Stimulated activated CD8-positive, alpha-beta memory T cell treated with anti-CD3 and anti-CD28 coated beads, Interleukin-12 subunit alpha, Interleukin-12 subunit beta, amount 100 ng/mL, for 24 hours (primary cell): ENCODE measurements at regions not wholly inside any gene's neighbourhood (a gene's known extent, or its start where the extent isn't known, plus 50 kb on each side); places are given as distances from the start of the nearest gene placed in this dataset.
"Not testable (repeated sequence)": the region's sequence is repeated elsewhere in the genome, so short reads cannot be mapped to it uniquely, and the experiment has no call there.

Source experiments
- DNase-seq: peaks from one replicate; pipeline ENCODE4 v3.0.0-alpha.2; 2020; ENCODE audit errors: extremely low read depth

DNA sequence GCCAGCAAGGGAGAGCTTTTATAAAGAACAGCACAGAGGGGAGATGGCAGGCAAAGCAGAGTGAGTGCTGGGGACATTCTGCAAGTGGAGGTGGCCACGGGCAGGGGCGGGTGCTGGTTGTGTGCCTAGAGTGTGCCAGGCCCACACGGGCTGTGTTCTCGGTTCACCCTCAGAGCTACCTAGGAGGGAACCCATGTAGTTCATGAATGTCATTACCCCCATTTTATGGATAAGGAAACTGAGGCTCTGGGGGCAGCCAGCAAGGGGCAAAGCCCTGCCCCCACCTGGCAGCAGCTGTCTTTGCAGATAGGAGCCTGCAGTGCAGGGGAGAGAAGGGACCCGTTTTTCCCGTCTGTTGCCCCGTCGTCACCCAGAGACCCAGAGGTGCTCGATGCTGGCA, 85.2 kb upstream of the NCOR2 start:
- no peak for DNase-seq

DNA sequence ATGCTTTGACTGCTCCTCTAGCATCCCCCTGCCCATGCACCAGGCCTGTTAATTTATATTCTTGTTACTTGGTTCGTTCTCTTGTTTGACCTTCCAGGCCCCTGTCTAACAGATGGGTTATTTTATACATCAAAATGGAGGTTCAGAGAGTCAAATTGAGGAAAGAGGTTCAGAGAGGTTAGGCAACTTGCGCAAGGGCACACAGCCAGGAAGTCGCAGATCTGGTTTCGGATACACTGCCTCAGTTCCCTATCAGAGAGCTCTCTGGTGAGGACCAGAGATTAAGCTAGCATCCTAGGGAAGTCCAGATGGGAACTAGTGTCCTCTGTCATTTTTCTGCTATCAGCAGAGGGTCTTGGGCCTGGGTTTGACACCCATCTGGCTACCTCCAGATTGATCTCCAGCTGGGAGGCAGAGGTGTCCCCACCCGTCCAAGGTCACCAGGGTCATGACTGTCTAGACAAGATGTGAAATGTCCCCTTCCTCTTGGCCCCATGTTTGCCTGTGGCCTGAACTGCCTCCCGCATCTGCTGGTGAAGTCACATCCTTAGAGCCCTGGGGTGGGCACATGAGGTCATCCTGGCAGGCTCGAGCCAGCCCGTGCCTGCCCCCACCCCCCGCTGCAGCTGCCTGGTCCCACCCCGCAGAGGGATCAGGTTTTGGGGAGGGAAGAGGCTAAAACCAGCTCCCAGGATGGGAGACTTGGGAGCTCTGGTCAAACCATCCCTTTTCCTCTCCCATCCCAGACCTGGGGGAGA, 84.3 kb upstream of the NCOR2 start:
- DNase-seq = no peak

DNA sequence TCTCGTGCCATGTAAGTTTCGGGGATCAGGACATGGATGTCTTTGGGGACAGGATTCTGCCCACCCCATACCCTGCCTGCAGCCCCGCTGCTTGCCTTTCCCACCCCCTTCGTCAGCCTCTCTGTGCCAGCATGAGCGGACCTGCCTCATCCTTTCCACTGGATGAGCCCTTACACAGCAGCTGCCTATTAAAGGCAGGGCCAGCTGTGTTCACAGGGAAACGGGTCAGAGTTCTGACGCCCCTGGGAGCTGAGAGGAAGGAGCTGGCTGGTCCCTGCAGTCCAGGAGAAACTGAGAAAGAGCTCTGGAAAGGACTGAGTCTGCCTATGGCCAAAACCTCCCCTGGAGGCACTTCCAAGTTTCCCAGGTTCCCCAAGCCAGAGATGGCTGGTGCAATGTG, 83.5 kb upstream of the NCOR2 start:
- no peak for DNase-seq

DNA sequence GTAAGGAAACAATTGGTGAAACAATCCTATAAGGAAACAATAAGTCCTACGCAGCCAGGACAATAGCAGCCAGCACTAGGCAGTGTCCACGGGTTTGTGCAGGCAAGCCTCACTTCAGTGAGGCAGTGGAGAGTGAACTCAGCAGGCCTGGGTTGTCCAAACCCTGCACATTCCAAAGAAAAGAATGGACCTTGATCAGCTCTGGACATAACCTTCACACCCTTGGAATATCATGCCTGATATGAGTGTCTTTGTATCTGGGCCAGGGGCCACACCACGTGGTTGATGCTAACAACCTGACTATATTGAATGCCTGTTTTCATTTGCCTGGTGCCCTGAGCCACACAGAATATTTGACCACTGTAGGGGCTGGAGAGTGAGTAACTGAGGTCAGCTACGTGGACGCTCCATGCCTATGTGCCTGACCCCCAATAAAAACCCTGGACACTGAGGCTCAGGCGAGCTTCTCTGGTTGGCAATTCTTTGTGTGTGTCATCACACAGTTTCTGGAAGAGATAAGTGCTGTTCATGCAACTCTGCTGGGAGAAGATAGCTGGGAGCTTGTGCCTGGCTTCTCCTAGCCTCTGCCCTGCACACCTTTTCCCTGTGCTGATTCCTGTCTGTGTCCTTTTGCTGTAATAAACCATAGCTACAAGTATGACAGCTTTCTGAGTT, 81.4 kb upstream of the NCOR2 start:
- no peak for DNase-seq

DNA sequence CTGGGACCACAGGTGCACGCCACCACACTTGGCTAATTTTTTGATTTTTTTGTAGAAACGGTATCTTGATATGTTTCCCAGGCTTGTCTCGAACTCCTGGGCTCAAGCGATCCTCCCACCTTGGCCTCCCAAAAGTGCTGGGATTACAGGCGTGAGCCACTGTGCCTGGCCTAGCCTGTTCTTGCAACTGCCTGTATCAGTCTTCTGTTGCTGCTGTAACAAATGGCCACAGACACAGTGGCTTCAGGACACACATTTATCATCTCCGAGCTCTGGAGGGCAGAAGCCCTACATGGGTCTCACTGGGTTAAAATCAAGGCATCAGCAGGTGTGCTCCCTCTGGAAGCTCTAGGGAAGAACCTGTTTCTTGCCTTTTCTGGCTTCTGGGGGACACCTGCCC, 79.9 kb upstream of the NCOR2 start:
- DNase-seq = no peak

DNA sequence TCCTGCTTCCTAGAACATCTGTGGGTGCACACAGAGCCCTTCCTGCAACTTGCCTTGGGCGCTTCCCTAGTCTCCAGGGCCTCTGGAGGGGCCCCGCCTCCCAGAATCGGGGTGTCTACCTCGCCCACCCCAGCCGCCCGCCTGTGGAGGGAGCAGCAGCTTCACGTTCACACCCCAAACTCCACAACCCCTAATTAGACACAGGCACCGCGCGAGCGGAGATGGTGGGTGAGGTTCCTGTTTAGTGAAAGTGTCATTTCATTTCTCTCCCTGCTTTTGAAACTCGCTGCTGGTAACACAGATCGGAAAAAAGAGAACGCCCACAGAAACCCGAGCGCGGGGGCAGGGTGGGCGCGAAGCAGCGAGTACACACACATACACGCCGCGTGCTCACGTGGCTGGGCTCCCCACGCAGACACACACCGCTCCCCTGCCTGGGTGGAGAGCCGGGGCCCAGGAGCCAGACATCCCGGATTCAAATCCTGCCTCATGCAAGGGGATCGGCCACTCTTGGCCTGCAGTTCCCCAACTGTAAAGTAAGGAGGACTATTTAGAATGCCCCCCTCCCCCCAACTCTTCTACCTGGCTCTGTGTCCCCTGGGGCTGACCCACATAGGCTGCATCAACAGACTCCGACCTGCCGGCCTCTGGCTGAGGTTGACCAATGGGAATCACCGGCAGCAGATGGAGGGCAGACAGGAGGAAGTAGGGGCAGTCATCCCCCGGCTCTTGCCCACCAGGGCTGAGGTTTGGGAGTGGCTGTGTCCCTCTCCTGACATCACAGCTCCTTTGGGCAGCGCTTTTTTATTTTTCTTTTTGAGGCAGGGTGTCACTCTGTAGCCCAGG, 79.2 kb upstream of the NCOR2 start:
- no peak for DNase-seq

DNA sequence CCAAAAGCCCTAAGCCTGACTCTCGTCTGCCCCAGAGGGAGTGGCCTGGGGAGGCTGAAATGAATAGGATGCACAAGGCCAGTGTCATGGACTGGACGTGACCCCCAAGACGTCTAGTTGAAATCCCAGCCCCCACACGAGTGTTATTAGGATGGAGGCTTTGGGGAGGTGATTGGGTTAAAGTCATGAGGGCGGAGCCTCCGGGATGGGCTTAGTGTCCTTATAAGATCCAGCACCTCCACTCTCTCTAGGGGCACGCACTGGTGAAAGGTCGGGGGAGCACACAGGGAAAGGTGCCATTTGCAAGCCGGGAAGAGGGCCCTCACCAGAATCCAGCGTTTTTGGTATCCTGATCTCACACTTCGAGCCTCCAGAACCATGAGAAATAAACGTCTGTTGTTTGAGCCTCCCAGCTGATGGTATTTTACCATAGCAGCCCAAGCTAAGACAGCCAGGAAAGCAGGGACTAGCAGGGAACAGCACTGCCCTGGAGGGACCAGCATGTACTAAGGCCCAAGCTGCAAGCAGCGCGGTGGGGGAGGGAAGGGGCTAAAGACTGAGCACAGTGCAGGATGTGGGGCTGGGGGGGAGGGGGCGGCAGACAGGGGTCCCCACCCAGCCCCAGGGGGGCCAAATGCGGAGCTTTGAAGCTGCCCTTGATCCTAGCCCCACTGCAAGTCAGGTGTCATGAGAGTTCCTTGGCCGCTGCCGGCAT, 78.3 kb upstream of the NCOR2 start:
- no peak for DNase-seq

DNA sequence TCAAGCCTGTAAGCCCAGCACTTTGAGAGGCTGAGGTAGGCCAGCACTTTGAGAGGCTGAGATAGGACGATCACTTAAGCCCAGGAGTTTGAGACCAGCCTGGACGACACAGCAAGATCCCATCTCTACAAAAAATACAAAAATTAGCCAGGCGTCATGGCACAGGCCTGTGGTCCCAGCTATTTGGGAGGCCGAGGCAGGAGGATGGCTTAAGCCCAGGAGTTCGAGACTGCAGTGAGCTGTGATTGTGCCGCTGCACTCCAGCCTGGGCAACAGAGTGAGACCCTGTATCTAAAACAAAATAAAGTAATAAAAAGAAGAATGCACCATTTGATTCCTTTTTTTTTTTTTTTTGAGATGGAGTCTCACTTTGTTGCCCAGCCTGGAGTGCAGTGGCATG, 76.4 kb upstream of the NCOR2 start:
- not testable (repeated sequence) for DNase-seq

DNA sequence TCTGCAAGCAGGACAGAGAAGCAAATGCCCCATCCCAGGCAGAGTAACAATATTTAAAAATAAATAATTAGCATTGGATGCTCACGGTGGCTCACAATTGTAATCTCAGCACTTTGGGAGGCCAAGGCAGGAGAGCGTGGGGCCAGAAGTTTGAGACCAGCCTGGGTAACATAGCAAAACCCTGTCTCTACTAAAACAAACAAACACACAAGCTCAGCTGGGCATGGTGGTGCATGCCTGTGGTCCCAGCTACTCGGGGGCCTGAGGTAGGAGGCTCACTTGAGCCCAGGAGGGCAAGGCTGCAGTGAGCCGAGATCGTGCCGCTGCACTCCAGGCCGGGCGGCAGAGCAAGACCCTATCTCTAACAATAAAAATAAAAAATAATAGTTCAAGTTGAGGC, 74.7 kb upstream of the NCOR2 start:
- no peak for DNase-seq

DNA sequence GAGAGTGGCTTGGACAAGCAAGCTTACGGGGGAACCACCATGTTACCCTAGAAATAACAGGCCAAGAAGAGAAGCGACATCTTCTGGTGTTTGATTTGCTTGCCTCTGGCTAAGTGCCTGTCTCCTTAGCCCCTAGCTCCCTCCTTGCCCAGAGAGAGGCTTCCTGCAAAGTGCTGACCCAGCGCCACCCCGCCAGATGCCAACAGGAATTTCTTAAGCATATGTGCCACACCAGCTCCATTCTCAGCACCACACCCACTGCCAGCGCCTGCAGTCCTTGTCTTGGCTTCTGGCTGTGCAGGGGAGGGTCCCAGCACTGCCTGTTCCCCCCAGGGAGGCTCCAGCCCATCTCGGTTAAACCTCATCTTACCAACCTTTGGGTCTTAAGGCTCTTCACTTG, 74.2 kb upstream of the NCOR2 start:
- no peak for DNase-seq

DNA sequence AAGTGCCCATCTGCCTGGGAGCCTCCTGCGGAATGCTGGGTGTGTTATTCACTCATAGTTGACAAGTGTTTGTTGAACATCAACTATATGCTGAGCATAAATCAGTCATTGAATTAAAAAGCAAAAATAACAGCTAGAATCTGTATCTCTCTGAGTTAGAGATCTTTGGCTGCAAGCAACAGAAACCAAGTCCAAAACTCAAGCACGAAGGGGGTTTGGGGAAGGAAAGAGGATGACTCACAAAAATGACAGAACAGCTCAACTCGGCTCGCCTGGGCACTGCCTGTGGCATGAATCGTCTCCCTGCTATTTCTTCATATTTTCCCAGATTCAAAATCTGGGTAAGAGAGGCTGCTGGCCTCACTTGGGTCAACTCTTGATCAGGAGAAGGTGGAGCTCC, 72.6 kb upstream of the NCOR2 start:
- DNase-seq = no peak

DNA sequence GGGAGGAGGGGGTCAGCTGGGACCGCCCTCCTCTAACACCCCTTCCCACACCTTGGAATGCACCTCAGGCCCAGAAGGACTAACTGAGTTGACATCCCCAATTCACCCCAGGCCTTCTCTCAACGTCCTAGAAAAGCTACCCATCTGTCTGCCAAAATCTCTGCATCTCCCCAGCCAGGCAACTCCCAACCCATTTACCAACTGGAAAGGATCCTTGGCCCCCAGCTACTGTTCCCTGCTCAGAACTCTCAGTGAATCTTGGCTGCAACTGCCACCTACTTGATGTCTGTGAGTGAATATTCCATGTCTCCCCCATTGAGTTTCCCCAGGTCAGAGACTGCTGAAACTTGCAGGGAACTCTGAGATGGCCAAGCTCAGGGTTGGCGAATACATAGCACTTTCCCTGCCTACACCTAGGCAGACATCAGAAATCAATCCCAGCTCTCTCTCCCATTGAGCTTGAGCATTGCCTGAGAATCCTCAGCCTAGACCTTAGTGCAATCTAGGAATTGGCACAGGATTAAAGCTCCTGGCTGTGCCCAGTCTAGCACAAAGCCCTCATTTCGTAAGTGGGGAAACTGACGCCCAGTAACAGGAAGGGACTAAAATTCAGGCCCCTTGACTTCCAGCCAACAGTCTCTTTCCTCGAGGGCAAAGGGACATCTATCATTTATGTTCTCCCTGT, 71.9 kb upstream of the NCOR2 start:
- DNase-seq = no peak

DNA sequence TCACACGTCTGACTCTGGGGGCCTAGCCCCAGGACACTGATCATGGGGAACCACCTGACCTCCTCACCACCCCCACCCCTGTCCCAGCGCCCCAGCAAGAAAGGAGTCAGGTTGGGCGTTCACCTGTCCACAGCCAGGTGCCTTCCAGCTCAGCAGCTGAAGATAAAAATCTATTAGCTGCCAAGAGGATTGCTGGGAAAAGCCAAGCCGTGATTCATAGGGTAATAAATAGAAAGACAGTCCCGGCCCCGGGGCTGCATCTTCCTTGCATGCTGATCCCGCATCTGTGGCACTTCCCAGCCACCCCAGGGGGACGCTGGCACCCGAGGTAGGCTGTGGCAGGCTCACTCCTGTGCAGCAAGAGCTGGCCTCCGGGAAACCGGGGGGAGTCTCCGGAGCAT, 70.2 kb upstream of the NCOR2 start:
- DNase-seq = no peak

DNA sequence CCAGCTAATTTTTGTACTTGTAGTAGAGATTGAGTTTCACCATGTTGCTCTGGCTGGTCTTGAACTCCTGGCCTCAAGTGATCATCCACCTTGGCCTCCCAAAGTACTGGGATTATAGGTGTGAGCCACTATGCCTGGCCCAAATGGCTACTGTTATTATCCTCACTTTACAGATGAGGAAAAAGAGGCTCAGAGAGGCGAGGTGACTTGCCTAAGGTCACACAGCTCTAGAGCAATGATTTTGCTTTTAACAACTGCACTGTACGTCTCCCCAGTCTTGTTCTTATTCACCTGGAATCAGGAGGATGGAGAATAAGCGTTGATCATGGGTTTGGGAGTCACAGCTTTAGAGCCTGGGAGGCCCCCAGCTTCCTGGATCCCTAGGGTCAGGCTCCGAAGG, 69.8 kb upstream of the NCOR2 start:
- DNase-seq = no peak

DNA sequence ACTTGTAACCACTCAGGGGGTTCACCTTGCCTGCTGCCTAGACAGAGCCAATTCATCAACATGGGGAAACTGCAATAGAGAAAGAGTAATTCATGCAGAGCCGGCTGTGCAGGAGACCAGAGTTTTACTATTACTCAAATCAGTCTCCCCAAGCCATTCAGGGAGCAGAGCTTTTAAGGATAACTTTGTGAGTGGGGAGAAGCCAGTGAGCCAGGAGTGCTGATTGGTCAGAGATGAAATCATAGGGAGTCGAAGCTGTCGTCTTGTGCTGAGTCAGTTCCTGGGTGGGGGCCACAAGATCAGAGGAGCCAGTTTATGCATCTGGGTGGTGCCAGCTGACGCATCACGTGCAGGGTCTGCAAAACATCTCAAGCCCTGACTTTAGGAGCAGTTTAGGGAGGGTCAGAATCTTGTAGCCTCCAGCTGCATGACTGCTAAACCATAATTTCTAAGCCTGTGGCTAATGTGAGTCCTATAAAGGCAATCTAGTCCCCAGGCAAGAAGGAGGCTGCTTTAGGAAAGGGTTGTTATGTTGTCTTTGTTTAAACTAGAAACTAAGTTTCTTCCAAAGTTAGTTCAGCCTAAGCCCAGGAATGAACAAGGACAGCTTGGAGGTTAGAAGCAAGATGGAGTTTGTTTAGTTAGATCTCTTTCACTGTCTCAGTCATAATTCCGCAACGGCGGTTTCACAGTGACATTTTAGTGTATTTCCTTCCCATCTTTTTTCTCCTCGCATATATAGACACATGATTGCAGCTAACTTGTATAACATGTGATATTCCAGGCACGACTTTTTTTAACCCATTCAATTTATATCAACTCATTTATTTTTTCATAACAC, 68.9 kb upstream of the NCOR2 start:
- no peak for DNase-seq

DNA sequence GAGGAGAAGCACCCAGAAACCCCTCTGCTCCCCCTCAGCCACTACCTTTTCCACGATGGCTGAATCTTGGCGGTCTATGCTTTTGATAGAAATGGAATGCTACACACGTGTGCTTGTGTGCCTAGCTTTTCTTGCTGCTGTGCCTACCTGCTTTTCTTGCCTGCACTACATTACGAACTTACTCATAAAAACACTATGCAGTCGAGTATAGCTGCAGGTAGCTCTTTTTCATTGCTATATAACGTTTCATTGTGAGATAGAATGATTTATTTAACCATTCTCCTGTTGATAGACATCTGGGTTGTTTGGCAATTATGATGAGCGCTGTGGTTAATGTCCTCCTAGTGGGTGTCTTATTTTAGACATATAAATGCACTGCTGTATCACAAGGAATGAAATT, 67.9 kb upstream of the NCOR2 start:
- DNase-seq = no peak

DNA sequence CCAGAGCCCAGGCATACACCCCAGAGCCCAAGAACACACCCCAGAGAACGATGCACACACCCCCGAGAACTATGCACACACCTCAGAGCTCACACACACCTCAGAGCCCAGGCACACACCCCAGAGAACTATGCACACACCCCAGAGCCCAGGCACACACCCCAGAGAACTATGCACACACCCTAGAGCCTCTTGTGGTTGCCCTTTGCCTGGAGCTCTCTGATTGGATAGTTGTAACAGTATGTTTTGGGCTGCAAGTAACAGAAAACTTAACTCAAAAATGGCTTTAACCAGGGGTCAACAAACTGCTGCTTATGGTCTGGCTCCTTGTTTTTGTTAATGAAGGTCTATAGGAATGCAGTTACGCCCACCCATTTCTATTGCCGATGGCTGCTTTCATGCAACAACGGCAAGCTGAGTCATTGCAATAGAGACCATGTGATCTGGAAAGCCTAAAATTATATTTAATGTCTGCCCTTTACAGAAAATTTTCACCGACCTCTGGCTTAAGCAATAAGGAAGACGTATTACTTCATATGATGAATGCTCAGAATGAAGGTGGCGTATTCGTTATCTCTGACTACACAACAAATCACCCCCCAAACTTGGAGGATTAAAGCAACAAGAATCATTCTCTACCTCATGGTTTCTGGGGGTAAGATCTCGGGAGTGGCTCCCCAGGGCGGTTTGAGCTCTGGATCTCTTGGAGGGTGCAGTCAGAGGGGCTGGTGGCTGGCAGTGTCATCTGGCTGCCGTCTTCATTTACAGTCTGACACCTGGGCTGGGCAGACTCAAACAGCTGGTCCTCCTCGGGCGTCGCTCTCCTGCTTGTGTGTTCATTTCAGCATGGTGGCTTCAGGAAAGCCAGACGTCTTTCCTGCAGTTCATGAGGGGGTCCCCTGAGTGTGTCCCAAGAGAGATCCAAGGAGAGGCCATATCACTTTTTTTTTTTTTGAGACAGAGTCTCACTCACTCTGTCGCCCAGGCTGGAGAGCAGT, 66.3 kb upstream of the NCOR2 start:
- no peak for DNase-seq

DNA sequence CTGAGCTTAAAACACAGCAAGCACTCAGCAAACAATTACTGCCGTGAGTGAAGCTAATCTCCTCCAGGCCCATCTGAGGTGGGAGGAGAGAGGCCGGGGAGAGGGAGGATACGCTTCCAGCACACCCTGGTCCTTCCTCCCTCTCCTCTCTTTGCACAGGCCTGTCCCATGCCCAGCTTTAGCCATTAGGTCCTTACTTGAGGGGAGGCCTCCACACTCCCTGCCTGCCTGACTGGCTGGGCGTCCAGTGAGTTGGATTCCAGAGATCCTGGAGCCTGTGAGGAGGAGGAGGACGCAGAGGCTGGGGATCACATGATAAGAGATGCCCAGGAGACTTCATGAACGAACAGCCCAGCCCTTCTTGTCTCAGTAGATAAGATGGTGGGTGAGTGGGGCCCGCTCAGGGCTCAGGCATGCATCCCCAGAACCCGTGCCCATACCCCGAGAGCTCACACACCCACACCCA, 65.1 kb upstream of the NCOR2 start:
- DNase-seq = no peak

DNA sequence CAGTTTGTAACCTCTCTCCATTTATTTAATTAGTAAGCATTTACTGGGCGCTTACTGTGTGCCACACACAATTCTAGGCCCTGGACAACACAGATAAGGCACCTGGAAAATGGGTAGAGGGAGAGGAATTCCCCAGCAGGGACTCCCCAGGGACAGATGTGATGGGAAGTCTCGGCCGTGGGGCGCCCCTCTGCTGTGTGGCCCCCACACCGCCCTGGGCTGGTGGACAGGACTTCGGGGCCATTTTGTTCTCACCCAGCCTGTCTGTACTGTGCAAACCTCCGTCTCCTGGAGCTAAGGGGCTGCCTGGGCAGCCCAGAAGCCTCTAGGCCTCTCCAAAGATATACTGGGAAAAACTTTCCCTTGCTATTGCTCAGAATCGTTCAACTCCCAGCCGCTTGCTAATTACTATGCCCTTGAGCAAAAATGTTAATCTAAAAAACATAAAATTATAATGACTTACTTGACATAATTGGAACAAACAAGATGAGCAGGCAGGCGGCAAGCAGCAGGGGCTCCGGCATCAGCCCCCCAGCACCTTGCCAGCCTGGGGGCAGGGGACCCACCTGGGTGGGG, 64.4 kb upstream of the NCOR2 start:
- DNase-seq = no peak
